Activated CD4-positive, alpha-beta T cell treated with anti-CD3 and anti-CD28 coated beads for 36 hours (primary cell): ENCODE measurements at regions not wholly inside any gene's neighbourhood (a gene's known extent, or its start where the extent isn't known, plus 50 kb on each side); places are given as distances from the start of the nearest gene placed in this dataset.

Experiments
- ATAC-seq: fragments of 200-7000 bp; cut with Tn5 transposase; one replicate; pipeline ENCODE4 v1.10.0; 2021; ENCODE audit warnings: mild to moderate bottlenecking, moderate library complexity
- CTCF ChIA-PET: fragments of 350-600 bp; sonication (Branson Sonifier 250); formaldehyde crosslinking; loops from one replicate; lab custom pipeline; 2021; ENCODE audit warnings: antibody characterized with exemption; lab: Charles Lee
- POLR2A ChIA-PET: fragments of 350-600 bp; sonication (Branson Sonifier 250); formaldehyde crosslinking; loops from one replicate; lab custom pipeline; 2021; ENCODE audit warnings: antibody characterized with exemption, inconsistent platforms; lab: Charles Lee
- DNase-seq: peaks from one replicate; pipeline ENCODE4 v3.0.0-alpha.2; 2020
- H3K27ac Mint-ChIP-seq: one replicate; pipeline ENCODE4 v1.8.0; 2021; ENCODE audit warnings: mixed read lengths
- H3K27me3 Mint-ChIP-seq: one replicate; pipeline ENCODE4 v1.8.0; 2021; ENCODE audit warnings: mixed read lengths
- H3K36me3 Mint-ChIP-seq: one replicate; pipeline ENCODE4 v1.8.0; 2021; ENCODE audit warnings: low read depth, mixed read lengths
- H3K4me1 Mint-ChIP-seq: one replicate; pipeline ENCODE4 v1.8.0; 2021; ENCODE audit warnings: mixed read lengths
- H3K4me3 Mint-ChIP-seq: one replicate; pipeline ENCODE4 v1.8.0; 2021; ENCODE audit warnings: mild to moderate bottlenecking, moderate library complexity, mixed read lengths
- H3K9me3 Mint-ChIP-seq: one replicate; pipeline ENCODE4 v1.8.0; 2021; ENCODE audit warnings: low read depth, mixed read lengths
- intact Hi-C, 2 experiments: fragments of 100-400 bp; cut with DNase I in 1 of 2; cut with micrococcal nuclease in 1 of 2; formaldehyde crosslinking; loops; one replicate each; pipeline versions ENCODE4 v1.14.2 to v1.15.1; 2022 to 2024; cut with DNase I, micrococcal nuclease

DNA sequence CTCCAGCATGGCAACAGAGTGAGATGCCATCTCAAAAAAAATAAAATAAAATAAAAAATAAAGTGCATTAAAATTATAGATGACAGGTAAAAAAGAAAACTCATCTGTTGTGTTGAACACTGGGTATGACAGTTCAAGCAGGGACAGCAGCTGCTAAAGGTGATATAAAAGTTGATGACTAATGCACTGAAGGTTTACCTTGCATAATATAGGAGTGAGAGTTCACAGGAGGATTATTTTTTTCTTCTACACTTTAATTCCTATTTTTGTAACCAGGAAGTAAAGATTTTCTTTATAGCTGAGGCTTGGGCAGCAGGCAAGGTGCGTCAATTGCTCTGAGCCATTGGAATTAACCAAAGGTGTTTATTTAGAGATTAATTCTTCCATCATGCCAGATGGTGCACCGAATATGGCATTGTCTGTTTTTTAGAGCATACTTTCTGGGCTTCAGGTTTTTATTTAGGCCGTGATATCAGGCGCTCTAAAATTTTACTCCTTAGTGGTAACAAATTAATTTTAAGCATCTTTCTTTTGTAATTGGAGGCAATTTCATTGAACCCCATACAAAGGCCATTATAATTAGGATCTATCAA, 337.0 kb upstream of the SLC10A2 start:
- no peak for DNase-seq
- ChIA-PET CTCF (no interaction called here), POLR2A (no interaction called here)
- Mint-ChIP-seq H3K9me3 (peaks cover 4% of the 10 kb centered on the region), H3K4me1 (no peaks in the 10 kb centered on the region), H3K27ac (no peak overlapping the region), H3K27me3 (no peaks in the 10 kb centered on the region), H3K36me3 (no peaks in the 10 kb centered on the region), H3K4me3 (no peak overlapping the region)
- intact Hi-C loops, result no loop called here
- ATAC-seq, result no peak

DNA sequence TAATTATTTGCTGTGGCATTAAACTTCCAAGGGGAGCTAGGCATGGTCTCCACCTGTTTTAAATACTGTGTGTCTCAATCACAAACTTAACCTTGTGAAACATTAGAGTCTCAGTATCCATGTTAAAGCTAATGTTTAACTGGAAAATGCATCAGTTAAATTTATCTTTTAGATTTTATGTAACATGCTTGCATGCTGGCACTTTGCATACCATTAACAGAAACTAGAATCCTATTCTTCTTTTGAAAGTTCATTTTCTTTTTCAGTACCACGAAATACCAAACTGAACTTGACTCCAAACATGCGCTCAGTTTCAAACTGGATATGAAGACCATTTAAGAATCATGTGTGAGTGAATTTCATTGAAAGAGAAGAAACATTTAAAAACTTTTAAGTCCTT, 328.9 kb upstream of the SLC10A2 start:
- no peaks in the 10 kb centered on the region for H3K27me3 Mint-ChIP-seq
- no peak for ATAC-seq
- CTCF ChIA-PET, result interaction anchor here (1.0 kb wide), 1 partner anchor 17 kb away, joined by 3 read pairs; no protein-coding TSS in a partner anchor
- no peak overlapping the region for H3K27ac Mint-ChIP-seq
- DNase-seq, result no peak
- POLR2A ChIA-PET, result no interaction called here
- H3K4me1 Mint-ChIP-seq, result no peaks in the 10 kb centered on the region
- no peaks in the 10 kb centered on the region for H3K36me3 Mint-ChIP-seq
- peaks cover 4% of the 10 kb centered on the region for H3K9me3 Mint-ChIP-seq
- intact Hi-C loops, result no loop called here
- H3K4me3 Mint-ChIP-seq, result no peak overlapping the region

DNA sequence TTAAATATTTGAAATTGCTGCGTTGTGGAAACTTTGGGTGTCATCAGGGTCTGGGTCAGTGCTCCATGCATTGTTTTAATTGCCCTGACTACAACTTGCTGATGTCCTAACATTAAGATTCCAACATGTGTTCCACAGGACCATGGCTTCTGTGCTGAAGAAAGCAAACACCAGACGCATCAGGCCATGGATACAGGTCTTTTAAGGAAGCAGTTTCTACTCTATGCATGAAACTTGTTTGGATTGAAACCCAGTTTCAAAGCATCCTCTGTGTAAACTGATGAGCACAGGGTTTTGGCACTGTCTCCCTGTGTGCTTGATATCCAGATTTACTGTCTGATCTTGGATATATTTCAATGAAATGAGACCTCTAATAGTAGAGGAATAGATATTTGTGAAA, 328.4 kb upstream of the SLC10A2 start:
- intact Hi-C loops, result no loop called here
- Mint-ChIP-seq H3K36me3 (no peaks in the 10 kb centered on the region), H3K4me1 (no peaks in the 10 kb centered on the region), H3K4me3 (no peak overlapping the region), H3K27ac (no peak overlapping the region), H3K27me3 (no peaks in the 10 kb centered on the region), H3K9me3 (peaks cover 3% of the 10 kb centered on the region)
- ATAC-seq, result no peak
- DNase-seq, result no peak
- CTCF ChIA-PET, result no interaction called here
- POLR2A ChIA-PET, result no interaction called here

DNA sequence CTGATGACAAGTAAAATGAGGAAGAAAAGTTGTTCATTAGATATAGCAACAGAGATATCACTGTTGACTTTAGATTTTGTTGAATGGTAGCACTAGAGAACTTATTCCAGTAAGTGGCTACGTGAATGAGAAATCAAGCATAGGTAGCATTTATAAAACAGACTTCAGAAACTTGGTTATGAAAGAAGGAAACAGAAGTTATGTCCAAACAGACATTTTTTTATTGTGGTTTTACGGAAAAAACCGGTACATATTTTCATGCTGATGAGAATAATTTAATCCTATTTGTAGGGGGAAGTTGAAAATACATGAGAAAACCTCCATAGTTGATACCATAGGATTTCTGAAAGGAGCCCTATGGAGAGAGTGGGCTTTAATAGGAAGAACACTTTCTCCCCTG, 325.7 kb upstream of the SLC10A2 start:
- Mint-ChIP-seq H3K27me3 (no peaks in the 10 kb centered on the region), H3K4me1 (no peaks in the 10 kb centered on the region), H3K36me3 (no peaks in the 10 kb centered on the region), H3K9me3 (no peaks in the 10 kb centered on the region), H3K27ac (no peak overlapping the region), H3K4me3 (no peak overlapping the region)
- ATAC-seq (no peak), DNase-seq (no peak)
- CTCF ChIA-PET, result no interaction called here
- POLR2A ChIA-PET, result no interaction called here
- intact Hi-C loops, result no loop called here

DNA sequence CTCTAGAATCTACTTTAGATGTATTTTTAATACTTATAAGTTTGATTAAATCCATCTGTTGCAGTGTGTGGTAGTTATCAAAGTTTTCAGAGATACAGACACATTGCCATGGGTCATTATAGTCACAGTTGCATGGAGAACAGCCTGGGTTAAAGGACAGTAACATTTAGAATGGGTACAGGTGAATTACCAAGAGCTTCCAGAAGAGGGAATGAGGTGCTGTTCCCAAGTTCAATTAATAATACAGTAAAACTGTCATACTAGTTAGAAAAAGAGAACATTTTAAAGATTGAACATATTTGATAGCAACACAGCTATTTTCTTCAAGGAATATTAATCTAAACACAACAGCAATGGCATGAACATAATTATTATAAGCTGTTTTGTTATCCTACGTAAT, 322.6 kb upstream of the SLC10A2 start:
- no peak for DNase-seq
- H3K27ac Mint-ChIP-seq, result no peak overlapping the region
- H3K27me3 Mint-ChIP-seq, result no peaks in the 10 kb centered on the region
- H3K4me1 Mint-ChIP-seq, result no peaks in the 10 kb centered on the region
- peaks cover 4% of the 10 kb centered on the region for H3K9me3 Mint-ChIP-seq
- ChIA-PET POLR2A (no interaction called here), CTCF (no interaction called here)
- no peaks in the 10 kb centered on the region for H3K36me3 Mint-ChIP-seq
- intact Hi-C loops, result no loop called here
- no peak for ATAC-seq
- H3K4me3 Mint-ChIP-seq, result no peak overlapping the region

DNA sequence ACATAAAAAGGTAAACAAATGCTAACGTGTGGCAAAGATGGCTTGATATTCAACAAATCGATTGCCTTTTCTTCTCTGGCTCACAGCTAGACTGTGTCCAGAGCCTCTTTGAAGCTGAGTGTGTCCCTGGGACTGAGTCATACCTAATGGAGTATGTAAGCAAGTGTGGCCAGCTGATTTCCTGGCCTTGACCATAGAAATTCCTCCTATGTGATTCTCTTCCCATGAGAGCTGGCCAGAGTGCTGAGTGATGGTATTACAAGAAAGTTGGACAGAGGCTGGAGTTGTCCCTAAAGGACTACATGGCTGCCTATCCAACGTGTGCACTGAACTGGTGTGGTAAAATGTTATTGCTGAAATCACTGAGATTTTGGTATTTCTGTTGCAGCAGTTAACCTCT, 320.1 kb upstream of the SLC10A2 start:
- DNase-seq (no peak), ATAC-seq (no peak)
- ChIA-PET POLR2A (no interaction called here), CTCF (no interaction called here)
- no peaks in the 10 kb centered on the region for H3K27me3 Mint-ChIP-seq
- H3K9me3 Mint-ChIP-seq, result peaks cover 20% of the 10 kb centered on the region
- no peaks in the 10 kb centered on the region for H3K36me3 Mint-ChIP-seq
- H3K4me1 Mint-ChIP-seq, result no peaks in the 10 kb centered on the region
- no peak overlapping the region for H3K27ac Mint-ChIP-seq
- no peak overlapping the region for H3K4me3 Mint-ChIP-seq
- intact Hi-C loops, result no loop called here

DNA sequence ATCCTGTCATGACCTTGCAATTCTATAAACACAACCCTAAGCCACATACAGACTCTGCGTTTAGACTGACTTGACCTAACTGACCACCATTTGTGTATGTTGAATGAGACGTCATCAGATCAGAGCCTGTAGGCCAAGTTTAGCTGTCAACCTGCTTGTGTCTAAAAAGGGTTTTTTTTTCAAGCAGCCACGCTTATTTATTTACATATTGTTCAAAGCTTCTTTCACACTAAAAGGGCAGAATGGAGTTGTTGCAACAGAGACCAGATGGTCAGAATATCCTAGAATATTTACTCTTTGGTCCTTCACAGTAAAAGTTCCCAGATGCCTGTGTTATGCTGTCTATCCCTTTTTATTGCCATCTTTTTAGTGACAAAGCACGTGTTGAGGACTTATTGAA, 307.7 kb upstream of the SLC10A2 start:
- ChIA-PET CTCF (no interaction called here), POLR2A (no interaction called here)
- DNase-seq, result no peak
- no peaks in the 10 kb centered on the region for H3K4me1 Mint-ChIP-seq
- H3K27me3 Mint-ChIP-seq, result no peaks in the 10 kb centered on the region
- H3K36me3 Mint-ChIP-seq, result no peaks in the 10 kb centered on the region
- H3K4me3 Mint-ChIP-seq, result no peak overlapping the region
- peaks cover 4% of the 10 kb centered on the region for H3K9me3 Mint-ChIP-seq
- ATAC-seq, result no peak
- intact Hi-C loops, result no loop called here
- no peak overlapping the region for H3K27ac Mint-ChIP-seq

DNA sequence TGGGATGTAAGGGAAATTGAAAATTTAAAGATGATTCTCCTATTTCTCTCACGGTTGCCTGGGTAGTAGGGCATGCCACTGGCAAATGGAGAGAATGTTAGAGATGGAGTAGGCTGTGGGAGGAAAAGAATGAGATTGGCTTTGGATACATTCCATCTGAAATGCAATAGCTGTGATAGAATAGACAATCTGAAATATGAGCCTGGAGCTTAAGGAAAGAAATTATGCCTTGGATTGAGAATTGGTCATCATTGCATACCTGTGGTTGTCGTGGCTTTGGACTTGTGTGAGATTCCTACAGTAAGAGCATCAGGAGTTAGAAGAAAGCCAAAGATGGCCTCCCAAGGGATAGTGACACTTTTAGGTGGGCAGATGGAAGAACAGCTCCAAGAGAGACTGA, 305.1 kb upstream of the SLC10A2 start:
- intact Hi-C loops, result no loop called here
- H3K4me3 Mint-ChIP-seq, result no peak overlapping the region
- no peaks in the 10 kb centered on the region for H3K4me1 Mint-ChIP-seq
- POLR2A ChIA-PET, result no interaction called here
- no peak for DNase-seq
- no peaks in the 10 kb centered on the region for H3K27me3 Mint-ChIP-seq
- H3K27ac Mint-ChIP-seq, result no peak overlapping the region
- ATAC-seq, result no peak
- CTCF ChIA-PET, result no interaction called here
- peaks cover 4% of the 10 kb centered on the region for H3K9me3 Mint-ChIP-seq
- no peaks in the 10 kb centered on the region for H3K36me3 Mint-ChIP-seq

DNA sequence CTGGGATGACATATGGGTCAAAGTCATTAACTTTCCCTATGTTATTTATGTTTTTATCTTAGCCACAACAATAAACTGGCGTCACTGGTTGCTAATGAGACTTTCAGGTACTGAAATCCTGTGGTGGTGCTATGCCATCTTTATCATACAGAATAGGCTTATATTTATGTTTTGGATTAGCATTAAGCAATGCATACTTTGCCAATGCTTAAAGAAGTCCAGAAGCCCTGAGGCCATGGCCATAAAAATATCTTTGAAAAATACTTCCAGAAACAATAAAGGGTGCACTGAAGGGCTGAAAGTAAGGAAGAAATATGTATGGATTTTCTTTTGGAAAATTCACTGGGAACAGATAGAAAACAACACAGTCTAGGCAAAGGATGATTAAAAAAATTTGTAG, 304.6 kb upstream of the SLC10A2 start:
- ATAC-seq (no peak), DNase-seq (no peak)
- H3K36me3 Mint-ChIP-seq, result no peaks in the 10 kb centered on the region
- H3K27me3 Mint-ChIP-seq, result no peaks in the 10 kb centered on the region
- H3K9me3 Mint-ChIP-seq, result peaks cover 4% of the 10 kb centered on the region
- H3K4me3 Mint-ChIP-seq, result no peak overlapping the region
- H3K27ac Mint-ChIP-seq, result no peak overlapping the region
- H3K4me1 Mint-ChIP-seq, result no peaks in the 10 kb centered on the region
- intact Hi-C loops, result no loop called here
- ChIA-PET POLR2A (no interaction called here), CTCF (no interaction called here)

DNA sequence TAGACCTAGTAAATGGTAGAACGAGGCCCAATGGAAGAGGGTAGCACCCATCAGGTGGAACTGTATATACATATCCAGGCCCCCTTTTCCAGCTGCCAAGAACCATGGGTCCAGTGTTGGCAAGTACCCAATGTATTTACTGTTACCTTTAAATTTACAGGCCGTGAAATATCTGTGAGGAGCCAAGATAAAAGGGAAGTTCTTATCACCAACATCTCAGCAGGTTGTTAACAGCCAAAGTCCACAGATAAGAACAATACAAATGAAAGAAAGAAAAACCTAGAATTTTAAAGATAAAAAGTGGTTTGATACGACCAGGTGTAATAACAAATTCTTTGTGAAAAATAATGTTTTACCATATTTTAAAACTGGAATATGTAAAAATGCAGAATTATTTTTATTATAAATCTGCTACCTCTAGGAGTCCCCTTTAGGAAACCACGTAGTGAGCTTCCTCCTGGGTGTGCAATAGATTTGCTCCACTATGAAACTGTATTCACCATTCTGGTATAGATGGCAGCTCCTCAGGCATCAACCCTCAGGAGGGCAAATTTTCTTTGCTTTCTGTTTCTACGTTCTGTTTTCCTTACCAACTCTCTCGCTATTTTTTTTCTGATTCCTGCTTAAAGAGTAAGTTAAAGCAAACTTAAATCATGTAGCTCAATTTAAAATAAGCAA, 292.2 kb upstream of the SLC10A2 start:
- H3K4me3 Mint-ChIP-seq, result no peak overlapping the region

DNA sequence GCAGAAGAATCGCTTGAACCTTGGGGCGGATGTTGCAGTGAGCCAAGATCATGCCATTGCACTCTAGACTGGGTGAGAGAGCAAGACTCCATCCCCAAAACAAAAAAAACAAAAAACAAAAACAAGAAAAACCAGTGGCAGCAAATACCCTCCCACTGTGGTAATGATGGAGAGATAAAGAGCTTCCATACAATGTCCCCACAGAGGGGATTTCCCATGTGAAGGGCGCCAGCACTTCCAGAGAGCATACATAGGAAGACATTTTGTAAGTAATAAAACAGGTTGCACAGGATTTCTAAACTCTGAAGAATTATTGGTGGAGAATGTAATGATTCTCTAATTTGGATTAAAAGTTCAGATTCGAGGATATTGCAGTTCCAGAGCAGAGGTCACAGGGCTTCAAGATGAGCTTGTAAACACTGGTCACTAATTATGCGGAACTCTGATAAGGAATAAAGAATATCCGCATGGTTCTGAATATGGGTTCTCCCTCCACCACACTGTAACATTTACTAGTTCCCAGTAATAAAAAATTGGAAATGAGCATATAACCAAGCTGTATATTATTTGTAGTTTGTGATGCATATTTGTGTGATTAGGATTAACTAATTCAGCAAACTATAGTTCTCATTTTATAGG, 290.1 kb upstream of the SLC10A2 start:
- Mint-ChIP-seq H3K9me3 (peaks cover 3% of the 10 kb centered on the region), H3K4me3 (no peak overlapping the region), H3K4me1 (no peaks in the 10 kb centered on the region), H3K27ac (no peak overlapping the region), H3K36me3 (no peaks in the 10 kb centered on the region), H3K27me3 (no peaks in the 10 kb centered on the region)
- no peak for ATAC-seq
- ChIA-PET POLR2A (interaction anchor here (0.6 kb wide), 1 partner anchor 16 kb away, joined by 3 read pairs; no protein-coding TSS in a partner anchor), CTCF (no interaction called here)
- intact Hi-C loops, result no loop called here
- DNase-seq, result no peak

More for the DNA sequence above, 292.2 kb upstream of the SLC10A2 start:
- ATAC-seq (no peak), DNase-seq (no peak)
- Mint-ChIP-seq H3K27ac (no peak overlapping the region), H3K4me1 (no peaks in the 10 kb centered on the region), H3K27me3 (no peaks in the 10 kb centered on the region), H3K36me3 (no peaks in the 10 kb centered on the region), H3K9me3 (peaks cover 1% of the 10 kb centered on the region)
- intact Hi-C loops, result no loop called here
- CTCF ChIA-PET, result no interaction called here
- POLR2A ChIA-PET, result no interaction called here

DNA sequence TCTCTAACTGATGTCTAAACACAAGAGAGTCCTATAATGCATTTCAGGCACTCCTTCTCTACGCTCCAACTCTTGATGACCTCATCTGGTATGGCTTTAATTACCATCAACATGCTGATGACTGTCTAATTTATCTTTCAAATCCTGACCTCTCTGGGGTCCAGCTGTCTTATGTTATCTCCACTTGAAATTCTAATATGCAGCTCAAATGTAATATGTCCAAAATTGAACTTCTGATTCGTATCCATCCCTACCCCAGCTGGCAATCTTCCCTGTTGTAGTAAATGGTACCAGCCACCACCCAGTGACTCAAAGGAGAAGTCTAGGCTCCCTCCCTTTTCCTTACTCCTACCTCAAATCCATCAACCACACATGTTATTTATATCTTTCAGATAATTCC, 288.0 kb upstream of the SLC10A2 start:
- DNase-seq (no peak), ATAC-seq (no peak)
- CTCF ChIA-PET, result no interaction called here

More for the DNA sequence above, 288.0 kb upstream of the SLC10A2 start:
- H3K27ac Mint-ChIP-seq, result no peak overlapping the region
- intact Hi-C loops, result no loop called here
- no peaks in the 10 kb centered on the region for H3K36me3 Mint-ChIP-seq
- no peaks in the 10 kb centered on the region for H3K27me3 Mint-ChIP-seq
- H3K4me3 Mint-ChIP-seq, result no peak overlapping the region
- POLR2A ChIA-PET, result no interaction called here
- H3K4me1 Mint-ChIP-seq, result no peaks in the 10 kb centered on the region
- H3K9me3 Mint-ChIP-seq, result peaks cover 2% of the 10 kb centered on the region
